IPS-18c (cell line): ENCODE measurements at regions not wholly inside any gene's neighbourhood (a gene's known extent, or its start where the extent isn't known, plus 50 kb on each side); places are given as distances from the start of the nearest gene placed in this dataset.
"Not testable (repeated sequence)": the region's sequence is repeated elsewhere in the genome, so short reads cannot be mapped to it uniquely, and the experiment has no call there.

ENCODE experiments used
- H3K4me3 ChIP-seq: 2 replicates; pipeline ENCODE4 v1.7.0; 2013; ENCODE audit warnings: low read depth, mild to moderate bottlenecking, low read length, moderate library complexity; ENCODE audit not compliant: insufficient read depth
- H3K9me3 ChIP-seq: one replicate; pipeline ENCODE4 v1.6.1; 2013; ENCODE audit warnings: mild to moderate bottlenecking, low read length, moderate library complexity; ENCODE audit not compliant: control insufficient read depth, insufficient read depth

DNA sequence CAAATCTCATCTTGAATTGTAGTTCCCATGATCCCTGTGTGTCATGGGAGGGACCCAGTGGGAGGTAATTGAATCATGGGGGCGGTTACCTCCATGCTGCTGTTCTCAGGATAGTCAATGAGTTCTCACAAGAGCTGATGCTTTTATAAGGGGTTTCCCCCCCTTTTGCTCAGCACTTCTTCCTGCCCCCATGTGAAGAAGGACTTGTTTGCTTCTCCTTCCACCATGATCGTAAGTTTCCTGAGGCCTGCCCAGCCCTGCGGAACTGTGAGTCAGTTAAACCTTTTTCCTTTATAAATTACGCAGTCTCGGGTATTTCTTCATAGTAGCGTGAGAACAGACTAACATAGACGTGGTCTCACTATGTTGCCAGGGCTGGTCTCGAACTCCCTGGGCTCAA is 56.1 kb upstream of the EIF5 start:
- H3K9me3 ChIP-seq, result peaks cover 7% of the 10 kb centered on the region
- no peak overlapping the region; the same call in 1 of the 2 replicates for H3K4me3 ChIP-seq

DNA sequence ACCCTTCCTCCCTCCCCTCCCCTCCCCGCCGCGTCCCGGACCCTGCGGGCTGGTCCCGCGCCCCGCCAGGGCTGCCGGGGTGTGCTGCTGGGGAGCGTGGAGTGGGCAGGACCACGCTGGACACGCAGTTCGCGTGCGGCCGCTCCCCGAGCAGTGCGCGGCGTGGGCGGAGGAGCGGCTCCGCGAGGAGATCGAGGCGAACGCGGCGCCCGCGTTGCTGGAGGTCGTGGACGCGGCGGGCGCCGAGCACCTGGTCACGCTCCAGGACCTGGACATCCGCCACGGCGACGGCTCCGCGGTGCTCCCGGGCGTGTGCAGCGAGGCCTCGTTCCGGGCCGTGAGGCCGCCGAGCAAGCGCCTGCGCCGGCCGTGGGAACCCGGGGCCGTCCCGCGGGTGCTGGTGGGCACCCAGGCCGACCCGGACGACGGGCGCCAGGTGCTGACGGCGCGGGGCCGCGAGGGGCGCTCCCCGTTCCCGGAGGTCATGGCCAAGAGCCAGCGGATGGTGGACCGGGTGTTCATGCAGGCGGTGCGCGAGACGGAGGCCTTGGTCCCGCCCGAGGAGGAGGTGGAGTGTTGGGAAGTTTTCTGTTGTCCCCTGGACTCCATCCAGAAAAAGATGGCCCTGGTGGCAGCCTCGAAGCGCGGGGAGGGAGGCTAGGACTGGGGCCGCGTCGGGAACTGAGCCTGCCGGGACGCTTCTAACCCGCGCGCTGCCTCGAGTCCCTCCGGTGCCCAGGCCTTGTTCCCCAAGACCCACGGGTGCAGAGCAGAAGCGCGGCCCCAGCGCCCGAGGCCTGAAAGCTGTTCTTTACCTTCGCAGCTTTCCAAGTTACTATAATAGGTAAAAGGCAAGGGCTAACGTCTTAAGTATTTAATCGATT is 54.7 kb upstream of the EIF5 start:
- peak overlapping the region; percentile 47 for H3K4me3 ChIP-seq

DNA sequence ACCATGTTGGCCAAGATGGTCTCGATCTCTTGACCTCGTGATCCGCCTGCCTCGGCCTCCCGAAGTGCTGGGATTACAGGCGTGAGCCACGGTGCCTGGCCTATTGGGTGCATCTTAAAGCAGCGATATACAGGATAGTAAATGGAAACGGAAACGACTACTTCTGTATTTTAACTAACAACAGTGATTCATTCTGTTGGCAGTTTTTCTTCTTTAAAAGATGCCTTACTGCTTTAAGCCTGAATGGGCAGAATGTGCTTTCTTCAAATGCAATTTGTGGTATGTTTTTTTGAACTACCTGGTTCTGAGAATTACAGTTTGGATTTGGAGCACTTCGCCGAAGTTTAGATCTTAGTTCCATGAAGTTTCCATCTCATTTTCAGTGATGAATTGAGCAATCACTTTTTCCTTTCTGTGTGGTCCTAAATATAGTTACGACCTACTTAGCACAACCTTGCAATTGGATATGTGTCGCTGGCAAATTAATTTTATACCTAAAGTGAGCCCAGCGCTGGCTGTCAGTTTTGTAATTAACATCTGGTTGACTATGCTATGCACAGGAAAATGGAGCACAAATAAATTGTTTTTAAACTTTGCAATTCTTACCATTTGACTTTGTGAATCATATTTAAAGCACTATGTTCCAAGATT is 53.6 kb upstream of the EIF5 start:
- no peak overlapping the region for H3K4me3 ChIP-seq
- H3K9me3 ChIP-seq, result peaks cover 2% of the 10 kb centered on the region

More for the DNA sequence above, 54.7 kb upstream of the EIF5 start:
- H3K9me3 ChIP-seq, result peaks cover 3% of the 10 kb centered on the region

DNA sequence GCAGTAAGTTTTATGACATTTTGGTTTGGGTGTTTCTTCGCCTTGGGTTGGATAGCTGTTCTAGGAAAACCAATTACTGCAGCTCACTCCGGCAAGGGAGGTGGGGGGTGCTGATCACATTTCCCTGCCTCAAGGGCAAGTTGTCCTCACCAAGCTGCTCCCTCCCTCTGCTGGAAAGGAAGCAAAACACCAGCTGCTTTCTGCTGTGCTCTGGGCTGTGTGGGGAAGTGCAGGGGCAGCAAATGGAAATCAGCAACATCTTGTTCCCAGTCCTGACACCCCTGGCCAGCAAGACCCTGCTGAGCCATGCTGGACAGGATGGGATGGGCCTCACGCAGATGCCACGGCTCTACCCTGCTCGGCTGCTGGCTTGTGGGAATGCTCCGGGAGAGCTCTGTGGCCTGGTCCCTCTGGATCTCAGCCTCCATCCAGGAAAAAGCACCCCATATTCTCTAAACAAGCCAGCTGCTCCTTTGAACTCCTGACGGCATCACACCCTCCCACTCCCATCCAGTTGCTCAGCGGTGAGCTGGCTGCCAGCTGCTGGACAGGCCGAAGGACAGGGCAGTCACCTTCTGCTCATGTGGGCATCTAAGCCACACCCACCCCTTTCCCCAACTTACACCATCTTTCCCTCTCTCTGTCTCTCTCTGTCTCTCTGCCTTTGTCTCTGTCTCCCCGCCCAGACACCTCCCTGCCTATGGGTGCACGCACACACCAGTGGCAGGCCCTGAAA is 52.4 kb upstream of the EIF5 start:
- Histone ChIP-seq H3K9me3 (peaks cover 2% of the 10 kb centered on the region), H3K4me3 (no peak overlapping the region)

DNA sequence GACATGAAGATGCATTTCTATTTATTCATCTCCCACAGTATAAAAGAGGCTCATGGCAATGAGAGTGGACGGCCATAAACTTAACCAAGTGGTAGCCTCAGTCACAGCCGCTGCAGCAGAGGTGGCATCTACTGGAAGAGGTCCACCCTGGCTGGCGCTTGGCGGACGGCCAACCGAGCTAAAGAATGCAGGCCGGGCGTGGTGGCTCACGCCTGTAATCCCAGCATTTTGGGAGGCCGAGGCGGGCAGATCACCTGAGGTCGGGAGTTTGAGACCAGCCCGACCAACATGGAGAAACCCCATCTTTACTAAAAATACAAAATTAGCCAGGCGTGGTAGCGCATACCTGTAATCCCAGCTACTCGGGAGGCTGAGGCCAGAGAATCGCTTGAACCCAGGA is 51.7 kb upstream of the EIF5 start:
- not testable (repeated sequence) for H3K9me3 ChIP-seq, H3K4me3 ChIP-seq

DNA sequence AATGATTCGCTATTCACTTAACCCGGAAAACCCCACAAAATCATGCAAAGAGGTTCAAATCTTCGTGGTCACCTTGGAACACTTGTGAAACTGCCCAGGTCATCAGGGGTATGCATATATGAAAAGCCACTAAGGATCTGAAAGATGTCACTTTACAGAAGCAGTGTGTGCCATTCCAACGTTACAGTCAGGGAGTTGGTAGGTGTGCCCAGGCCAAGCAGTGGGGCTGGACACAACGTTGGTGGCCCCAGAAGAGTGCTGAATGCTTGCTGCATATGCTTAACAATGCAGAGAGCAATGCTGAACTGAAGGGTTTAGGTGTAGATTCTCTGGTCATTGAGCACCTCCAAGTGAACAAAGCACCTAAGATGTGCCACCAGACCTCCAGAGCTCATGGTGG is 51.1 kb upstream of the EIF5 start:
- H3K9me3 ChIP-seq, result peaks cover 4% of the 10 kb centered on the region
- no peak overlapping the region for H3K4me3 ChIP-seq

DNA sequence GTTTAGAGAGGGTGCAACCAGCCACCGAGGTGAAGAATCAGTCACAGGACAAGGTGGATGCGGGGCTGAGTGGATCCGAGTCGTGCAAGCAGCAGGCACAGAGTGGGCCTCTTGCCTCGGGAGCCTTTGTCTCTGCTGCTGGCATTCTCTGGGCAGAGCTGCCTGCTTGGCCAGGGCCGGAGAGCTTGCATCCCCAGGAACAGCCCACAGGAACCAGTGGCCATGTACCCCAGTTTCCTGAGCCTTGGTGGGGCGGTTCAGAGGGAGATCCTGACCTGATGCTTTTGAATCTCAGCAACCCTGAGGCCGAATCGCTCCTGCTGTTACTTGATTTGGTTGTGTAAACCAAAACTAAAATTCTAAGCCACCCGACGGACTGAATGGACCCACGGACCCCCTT is 50.1 kb upstream of the EIF5 start:
- peaks cover 2% of the 10 kb centered on the region for H3K9me3 ChIP-seq
- no peak overlapping the region for H3K4me3 ChIP-seq
